ENCODE measurements at regions not wholly inside any gene's neighbourhood (a gene's known extent, or its start where the extent isn't known, plus 50 kb on each side); places are given as distances from the start of the nearest gene placed in this dataset.
"Not testable (repeated sequence)": the region's sequence is repeated elsewhere in the genome, so short reads cannot be mapped to it uniquely, and the experiment has no call there.

- no peak for DNase-seq (ENCODE audit: extremely low read depth in 1 of 2, low read depth in 1 of 2)
Measured at GRCh38 chr2:235216901-235217300, 265.1 kb downstream of the SH3BP4 start.

- no peak for DNase-seq (ENCODE audit: extremely low read depth in 1 of 2, low read depth in 1 of 2)
Measured at GRCh38 chr2:235217846-235218245, 266.0 kb downstream of the SH3BP4 start.

GRCh38 chr2:235218486-235218907 is 266.7 kb downstream of the SH3BP4 start:
- no peak for DNase-seq (ENCODE audit: extremely low read depth in 1 of 2, low read depth in 1 of 2)

- no peak for DNase-seq (ENCODE audit: extremely low read depth in 1 of 2, low read depth in 1 of 2)
Measured at GRCh38 chr2:235219048-235219447, 267.2 kb downstream of the SH3BP4 start.

GRCh38 chr2:235220331-235220730 is 268.5 kb downstream of the SH3BP4 start:
- DNase-seq (ENCODE audit: extremely low read depth in 1 of 2, low read depth in 1 of 2) = no peak

- no peak for DNase-seq (ENCODE audit: extremely low read depth in 1 of 2, low read depth in 1 of 2)
Measured at GRCh38 chr2:235223011-235223410, 270.8 kb upstream of the AGAP1 start.

- no peak for DNase-seq (ENCODE audit: extremely low read depth in 1 of 2, low read depth in 1 of 2)
Measured at GRCh38 chr2:235224410-235224809, 269.4 kb upstream of the AGAP1 start.

- DNase-seq (ENCODE audit: extremely low read depth in 1 of 2, low read depth in 1 of 2) = no peak
Measured at GRCh38 chr2:235225261-235225660, 268.6 kb upstream of the AGAP1 start.

- no peak for DNase-seq (ENCODE audit: extremely low read depth in 1 of 2, low read depth in 1 of 2)
Measured at GRCh38 chr2:235227590-235227989, 266.3 kb upstream of the AGAP1 start.

- DNase-seq (ENCODE audit: extremely low read depth in 1 of 2, low read depth in 1 of 2) = not testable (repeated sequence)
Measured at GRCh38 chr2:235228422-235228821, 265.4 kb upstream of the AGAP1 start.

GRCh38 chr2:235229236-235229635 is 264.6 kb upstream of the AGAP1 start:
- no peak for DNase-seq (ENCODE audit: extremely low read depth in 1 of 2, low read depth in 1 of 2)

- DNase-seq (ENCODE audit: extremely low read depth in 1 of 2, low read depth in 1 of 2) = no peak
Measured at GRCh38 chr2:235230821-235231601, 262.8 kb upstream of the AGAP1 start.

- no peak for DNase-seq (ENCODE audit: extremely low read depth in 1 of 2, low read depth in 1 of 2)
Measured at GRCh38 chr2:235232449-235233433, 261.1 kb upstream of the AGAP1 start.

- no peak for DNase-seq (ENCODE audit: extremely low read depth in 1 of 2, low read depth in 1 of 2)
Measured at GRCh38 chr2:235234736-235235135, 259.1 kb upstream of the AGAP1 start.

GRCh38 chr2:235235977-235236767 is 257.7 kb upstream of the AGAP1 start:
- DNase-seq (ENCODE audit: extremely low read depth in 1 of 2, low read depth in 1 of 2) = no peak

- DNase-seq (ENCODE audit: extremely low read depth in 1 of 2, low read depth in 1 of 2) = no peak
Measured at GRCh38 chr2:235238537-235238936, 255.3 kb upstream of the AGAP1 start.

- no peak for DNase-seq (ENCODE audit: extremely low read depth in 1 of 2, low read depth in 1 of 2)
Measured at GRCh38 chr2:235240574-235240973, 253.3 kb upstream of the AGAP1 start.

- no peak for DNase-seq (ENCODE audit: extremely low read depth in 1 of 2, low read depth in 1 of 2)
Measured at GRCh38 chr2:235244255-235245220, 249.3 kb upstream of the AGAP1 start.

- no peak for DNase-seq (ENCODE audit: extremely low read depth in 1 of 2, low read depth in 1 of 2)
Measured at GRCh38 chr2:235247001-235247400, 246.8 kb upstream of the AGAP1 start.

- no peak for DNase-seq (ENCODE audit: extremely low read depth in 1 of 2, low read depth in 1 of 2)
Measured at GRCh38 chr2:235255693-235256092, 238.2 kb upstream of the AGAP1 start.

All from activated CD8-positive, alpha-beta memory T cell treated with anti-CD3 and anti-CD28 coated beads for 1 hour (primary cell).